Neural progenitor cell (in vitro differentiated cells): ENCODE measurements at regions not wholly inside any gene's neighbourhood (a gene's known extent, or its start where the extent isn't known, plus 50 kb on each side); places are given as distances from the start of the nearest gene placed in this dataset.

Experiments
- EZH2 ChIP-seq: fragments of 200-600 bp; sonication (generic); IDR thresholded peaks from 2 replicates; pipeline ENCODE4 v1.6.1; 2017; ENCODE audit warnings: antibody characterized with exemption, mild to moderate bottlenecking, moderate library complexity
- EZH2phosphoT487 ChIP-seq: fragments of 200-600 bp; sonication (generic); IDR thresholded peaks from 2 replicates; pipeline ENCODE4 v1.6.1; 2017; ENCODE audit warnings: antibody characterized with exemption
- TF ChIP-seq, protein P1 (sequence below): fragments of 200-600 bp; sonication (generic); IDR thresholded peaks from 2 replicates; pipeline ENCODE4 v1.5.1; 2017; ENCODE audit warnings: antibody characterized with exemption, mild to moderate bottlenecking

DNA sequence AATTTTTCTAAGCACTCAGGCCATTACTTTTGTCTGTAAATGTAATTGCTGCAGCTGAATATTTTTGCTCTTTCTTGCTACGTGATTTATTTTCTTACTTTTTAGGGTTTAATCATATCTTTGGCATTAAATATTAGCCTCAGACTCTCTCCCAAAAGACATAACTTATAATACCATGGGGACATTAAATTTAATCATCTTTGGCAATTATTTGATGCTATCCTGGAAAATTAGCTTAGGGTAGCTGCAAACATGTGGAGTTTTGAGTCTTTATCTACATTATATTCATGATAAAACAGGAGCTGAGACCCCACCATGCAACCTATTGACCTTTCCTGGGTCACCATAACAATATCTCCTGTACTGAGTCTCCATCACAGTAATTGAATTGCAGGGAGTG is 59.1 kb upstream of the EDAR start:
- TF ChIP-seq, protein P1, sequence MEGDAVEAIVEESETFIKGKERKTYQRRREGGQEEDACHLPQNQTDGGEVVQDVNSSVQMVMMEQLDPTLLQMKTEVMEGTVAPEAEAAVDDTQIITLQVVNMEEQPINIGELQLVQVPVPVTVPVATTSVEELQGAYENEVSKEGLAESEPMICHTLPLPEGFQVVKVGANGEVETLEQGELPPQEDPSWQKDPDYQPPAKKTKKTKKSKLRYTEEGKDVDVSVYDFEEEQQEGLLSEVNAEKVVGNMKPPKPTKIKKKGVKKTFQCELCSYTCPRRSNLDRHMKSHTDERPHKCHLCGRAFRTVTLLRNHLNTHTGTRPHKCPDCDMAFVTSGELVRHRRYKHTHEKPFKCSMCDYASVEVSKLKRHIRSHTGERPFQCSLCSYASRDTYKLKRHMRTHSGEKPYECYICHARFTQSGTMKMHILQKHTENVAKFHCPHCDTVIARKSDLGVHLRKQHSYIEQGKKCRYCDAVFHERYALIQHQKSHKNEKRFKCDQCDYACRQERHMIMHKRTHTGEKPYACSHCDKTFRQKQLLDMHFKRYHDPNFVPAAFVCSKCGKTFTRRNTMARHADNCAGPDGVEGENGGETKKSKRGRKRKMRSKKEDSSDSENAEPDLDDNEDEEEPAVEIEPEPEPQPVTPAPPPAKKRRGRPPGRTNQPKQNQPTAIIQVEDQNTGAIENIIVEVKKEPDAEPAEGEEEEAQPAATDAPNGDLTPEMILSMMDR = no peak
- TF ChIP-seq EZH2phosphoT487 = no peak
- no peak for TF ChIP-seq EZH2
